ENCODE measurements at regions not wholly inside any gene's neighbourhood (a gene's known extent, or its start where the extent isn't known, plus 50 kb on each side); places are given as distances from the start of the nearest gene placed in this dataset.

DNA sequence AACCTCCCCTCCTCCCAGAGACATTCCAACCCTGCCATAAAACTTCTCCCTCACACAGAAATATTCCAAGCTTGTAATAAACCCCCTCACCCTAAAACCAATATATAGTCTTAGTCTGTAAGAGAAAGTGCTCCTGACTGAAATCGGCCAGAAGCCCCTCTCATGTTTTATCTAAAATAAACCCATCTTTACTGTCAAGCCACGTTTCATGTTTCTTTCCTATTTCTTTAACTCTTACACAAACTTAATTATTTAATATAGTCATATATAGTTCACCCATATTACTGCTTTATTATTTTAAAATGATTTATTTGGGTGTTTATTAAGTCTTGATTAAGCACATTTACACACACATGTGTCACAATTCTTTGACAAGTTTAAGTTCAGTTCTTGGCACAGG lies 191.3 kb upstream of the AADAT start:
- H3K9me3 Mint-ChIP-seq: peaks cover 46% of the 10 kb centered on the region
- TF ChIP-seq GTF2I (CRISPR knock-in tag; conservative IDR thresholded peaks at IDR 0.05) (peak; percentile 84), FOXJ3 (CRISPR knock-in tag; IDR thresholded peaks at IDR 0.05; ENCODE audit: borderline replicate concordance) (no peak)
- no peaks in the 10 kb centered on the region for H3K4me1 Mint-ChIP-seq
- CTCF ChIA-PET: no interaction called here
- peaks cover 39% of the 10 kb centered on the region for H3K36me3 Mint-ChIP-seq
- H3K27ac Mint-ChIP-seq: no peak overlapping the region
- POLR2A ChIA-PET: no interaction called here
- H3K4me3 Mint-ChIP-seq: no peak overlapping the region
- DNase-seq (ENCODE audit: low spot score) (no peak), ATAC-seq (no peak)
- H3K27me3 Mint-ChIP-seq (ENCODE audit: low read depth): peaks cover 4% of the 10 kb centered on the region

DNA sequence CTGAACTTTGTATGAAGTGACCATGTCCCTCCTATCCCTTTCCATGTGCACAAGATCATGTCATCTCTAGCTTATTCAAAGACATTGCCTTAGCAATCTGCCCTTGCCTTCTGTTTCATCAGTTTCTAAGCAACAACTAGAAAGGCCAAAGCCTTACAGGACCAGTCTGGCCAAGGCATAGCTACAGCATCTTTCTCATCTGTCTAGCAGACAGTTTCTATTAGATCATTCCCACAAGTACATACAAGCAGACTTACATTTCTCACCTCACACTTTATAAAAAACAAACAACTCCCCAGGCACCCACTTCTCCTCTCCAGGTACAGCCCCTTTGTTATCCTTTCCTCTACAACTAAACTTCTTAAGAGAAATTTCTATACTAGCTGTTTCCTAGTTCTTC lies 188.7 kb upstream of the AADAT start:
- Mint-ChIP-seq H3K4me1 (peaks cover 5% of the 10 kb centered on the region; the same call in 1 of the 2 replicates), H3K4me3 (no peak overlapping the region), H3K27me3 (ENCODE audit: low read depth) (peaks cover 4% of the 10 kb centered on the region), H3K27ac (no peak overlapping the region), H3K9me3 (peaks cover 40% of the 10 kb centered on the region), H3K36me3 (peaks cover 39% of the 10 kb centered on the region)
- POLR2A ChIA-PET: no interaction called here
- TF ChIP-seq ZNF396 (CRISPR knock-in tag; IDR thresholded peaks at IDR 0.05; ENCODE audit: borderline replicate concordance) (no peak), CBFB (CRISPR knock-in tag; IDR thresholded peaks at IDR 0.05; ENCODE audit: low read depth) (no peak), CREB1 (CRISPR knock-in tag; IDR thresholded peaks at IDR 0.05) (no peak), CTCF (IDR thresholded peaks at IDR 0.05) (no peak), FOXP1 (CRISPR knock-in tag; IDR thresholded peaks at IDR 0.05; ENCODE audit: borderline replicate concordance) (no peak), ATF2 (CRISPR knock-in tag; IDR thresholded peaks at IDR 0.05; ENCODE audit: borderline replicate concordance, low read depth) (no peak), FOXK1 (CRISPR knock-in tag; IDR thresholded peaks at IDR 0.05) (no peak)
- ATAC-seq (no peak), DNase-seq (ENCODE audit: low spot score) (no peak)
- CTCF ChIA-PET: interaction anchor here (1.1 kb wide), 1 partner anchor 19 kb away, joined by 4 read pairs; no protein-coding TSS in a partner anchor

GRCh38 chr4:170274616-170275015 lies 184.9 kb upstream of the AADAT start:
- Mint-ChIP-seq H3K36me3 (peaks cover 16% of the 10 kb centered on the region), H3K9me3 (peaks cover 22% of the 10 kb centered on the region), H3K4me3 (no peak overlapping the region), H3K4me1 (peaks cover 5% of the 10 kb centered on the region; the same call in 1 of the 2 replicates), H3K27me3 (ENCODE audit: low read depth) (no peaks in the 10 kb centered on the region; the same call in 1 of the 2 replicates), H3K27ac (no peak overlapping the region)
- DNase-seq (ENCODE audit: low spot score): no peak
- POLR2A ChIA-PET: no interaction called here
- CTCF ChIA-PET: no interaction called here
- no peak for ATAC-seq
- TF ChIP-seq ZNF425 (CRISPR knock-in tag; conservative IDR thresholded peaks at IDR 0.05) (no peak), NFYB (CRISPR knock-in tag; conservative IDR thresholded peaks at IDR 0.05; ENCODE audit: low read depth) (no peak), GABPB1 (CRISPR knock-in tag; IDR thresholded peaks at IDR 0.05) (no peak), MAX (CRISPR knock-in tag; IDR thresholded peaks at IDR 0.05) (no peak), ZNF317 (CRISPR knock-in tag; IDR thresholded peaks at IDR 0.05; ENCODE audit: borderline replicate concordance, low read depth) (no peak), GTF2I (CRISPR knock-in tag; conservative IDR thresholded peaks at IDR 0.05) (no peak), IRF2 (CRISPR knock-in tag; IDR thresholded peaks at IDR 0.05; ENCODE audit: borderline replicate concordance, low read depth) (no peak), E2F1 (CRISPR knock-in tag; IDR thresholded peaks at IDR 0.05) (no peak), AFF4 (CRISPR knock-in tag; IDR thresholded peaks at IDR 0.05; ENCODE audit: borderline replicate concordance) (no peak)
- TF ChIP-seq, protein P1, sequence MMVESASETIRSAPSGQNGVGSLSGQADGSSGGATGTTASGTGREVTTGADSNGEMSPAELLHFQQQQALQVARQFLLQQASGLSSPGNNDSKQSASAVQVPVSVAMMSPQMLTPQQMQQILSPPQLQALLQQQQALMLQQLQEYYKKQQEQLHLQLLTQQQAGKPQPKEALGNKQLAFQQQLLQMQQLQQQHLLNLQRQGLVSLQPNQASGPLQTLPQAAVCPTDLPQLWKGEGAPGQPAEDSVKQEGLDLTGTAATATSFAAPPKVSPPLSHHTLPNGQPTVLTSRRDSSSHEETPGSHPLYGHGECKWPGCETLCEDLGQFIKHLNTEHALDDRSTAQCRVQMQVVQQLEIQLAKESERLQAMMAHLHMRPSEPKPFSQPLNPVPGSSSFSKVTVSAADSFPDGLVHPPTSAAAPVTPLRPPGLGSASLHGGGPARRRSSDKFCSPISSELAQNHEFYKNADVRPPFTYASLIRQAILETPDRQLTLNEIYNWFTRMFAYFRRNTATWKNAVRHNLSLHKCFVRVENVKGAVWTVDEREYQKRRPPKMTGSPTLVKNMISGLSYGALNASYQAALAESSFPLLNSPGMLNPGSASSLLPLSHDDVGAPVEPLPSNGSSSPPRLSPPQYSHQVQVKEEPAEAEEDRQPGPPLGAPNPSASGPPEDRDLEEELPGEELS (CRISPR knock-in tag; IDR thresholded peaks at IDR 0.05): no peak
